Mesothelial cell of epicardium (in vitro differentiated cells): ENCODE measurements at regions not wholly inside any gene's neighbourhood (a gene's known extent, or its start where the extent isn't known, plus 50 kb on each side); places are given as distances from the start of the nearest gene placed in this dataset.

ENCODE experiments used
- DNase-seq, 2 experiments: peaks; one replicate each; pipeline ENCODE4 v3.0.0; 2021; ENCODE audit warnings: low spot score in 2 of 2; ENCODE audit not compliant: unreplicated experiment in 2 of 2
- H3K27ac Mint-ChIP-seq: 2 replicates; pipeline ENCODE4 v1.8.0; 2021; ENCODE audit warnings: mixed read lengths
- H3K27me3 Mint-ChIP-seq: 2 replicates; pipeline ENCODE4 v1.8.0; 2021; ENCODE audit warnings: low read depth, mixed read lengths
- H3K36me3 Mint-ChIP-seq: 2 replicates; pipeline ENCODE4 v1.8.0; 2021; ENCODE audit warnings: mixed read lengths
- H3K4me1 Mint-ChIP-seq: 2 replicates; pipeline ENCODE4 v1.8.0; 2021; ENCODE audit warnings: mixed read lengths
- H3K4me3 Mint-ChIP-seq: 2 replicates; pipeline ENCODE4 v1.8.0; 2021; ENCODE audit warnings: mild to moderate bottlenecking, moderate library complexity, mixed read lengths
- H3K9me3 Mint-ChIP-seq: 2 replicates; pipeline ENCODE4 v1.8.0; 2021; ENCODE audit warnings: mixed read lengths
- CTCF ChIP-seq: fragments of 200-600 bp; sonication (generic); IDR thresholded peaks from one replicate; pipeline ENCODE4 v1.5.0; 2021; ENCODE audit warnings: antibody characterized with exemption; ENCODE audit not compliant: unreplicated experiment

- no peak for TF ChIP-seq CTCF
These were observed 1442.8 kb upstream of the PCDH7 start for GRCh38 chr4:29277381-29277780.

GRCh38 chr4:29278585-29278984, 1441.6 kb upstream of the PCDH7 start:
- DNase-seq, result no peak
- no peak for TF ChIP-seq CTCF
- Mint-ChIP-seq H3K9me3 (peaks cover 18% of the 10 kb centered on the region), H3K36me3 (no peaks in the 10 kb centered on the region), H3K27me3 (no peaks in the 10 kb centered on the region), H3K27ac (no peak overlapping the region), H3K4me1 (no peaks in the 10 kb centered on the region), H3K4me3 (no peak overlapping the region)

More at GRCh38 chr4:29277381-29277780, 1442.8 kb upstream of the PCDH7 start:
- Mint-ChIP-seq H3K27me3 (no peaks in the 10 kb centered on the region), H3K9me3 (peaks cover 13% of the 10 kb centered on the region), H3K4me3 (no peak overlapping the region), H3K36me3 (no peaks in the 10 kb centered on the region), H3K27ac (no peak overlapping the region), H3K4me1 (no peaks in the 10 kb centered on the region)
- DNase-seq, result no peak

- no peaks in the 10 kb centered on the region for H3K36me3 Mint-ChIP-seq
- no peak for DNase-seq
- no peak overlapping the region for H3K4me3 Mint-ChIP-seq
- no peak overlapping the region for H3K27ac Mint-ChIP-seq
- TF ChIP-seq CTCF, result no peak
- peaks cover under 1% of the 10 kb centered on the region for H3K9me3 Mint-ChIP-seq
- H3K4me1 Mint-ChIP-seq, result no peaks in the 10 kb centered on the region
- H3K27me3 Mint-ChIP-seq, result no peaks in the 10 kb centered on the region
These were observed 1431.1 kb upstream of the PCDH7 start for GRCh38 chr4:29289118-29289517.

GRCh38 chr4:29295280-29295679, 1424.9 kb upstream of the PCDH7 start:
- TF ChIP-seq CTCF, result no peak
- Mint-ChIP-seq H3K9me3 (no peaks in the 10 kb centered on the region), H3K4me1 (no peaks in the 10 kb centered on the region), H3K4me3 (no peak overlapping the region), H3K27me3 (no peaks in the 10 kb centered on the region), H3K27ac (no peak overlapping the region), H3K36me3 (no peaks in the 10 kb centered on the region)
- DNase-seq, result no peak

- H3K9me3 Mint-ChIP-seq, result peaks cover 5% of the 10 kb centered on the region
- no peaks in the 10 kb centered on the region for H3K36me3 Mint-ChIP-seq
- no peak for DNase-seq
- H3K27me3 Mint-ChIP-seq, result no peaks in the 10 kb centered on the region
- no peaks in the 10 kb centered on the region for H3K4me1 Mint-ChIP-seq
- H3K27ac Mint-ChIP-seq, result no peak overlapping the region
- no peak for TF ChIP-seq CTCF
- H3K4me3 Mint-ChIP-seq, result no peak overlapping the region
These were observed 1415.6 kb upstream of the PCDH7 start for GRCh38 chr4:29304595-29304994.

- Mint-ChIP-seq H3K4me1 (no peaks in the 10 kb centered on the region), H3K27ac (no peak overlapping the region), H3K36me3 (no peaks in the 10 kb centered on the region), H3K27me3 (no peaks in the 10 kb centered on the region), H3K4me3 (no peak overlapping the region), H3K9me3 (no peaks in the 10 kb centered on the region)
- TF ChIP-seq CTCF, result no peak
- DNase-seq, result no peak
These were observed 1412.9 kb upstream of the PCDH7 start for GRCh38 chr4:29307256-29307655.
